Thyroid gland (tissue), 4 donors: ENCODE measurements at regions not wholly inside any gene's neighbourhood (a gene's known extent, or its start where the extent isn't known, plus 50 kb on each side); places are given as distances from the start of the nearest gene placed in this dataset.

Experiments
- POLR2A ChIP-seq, 2 donors: fragments of 450-650 bp; IDR thresholded peaks; one replicate each; pipeline ENCODE4 v1.6.1; 2017; ENCODE audit warnings: antibody characterized with exemption in 2 of 2, mild to moderate bottlenecking in 2 of 2, moderate library complexity in 1 of 2
- TF ChIP-seq, protein P1 (sequence below), 6 experiments: fragments of 200-600 bp in 3 of 6; fragments of 450-650 bp in 3 of 6; sonication (generic) in 3 of 6; IDR thresholded peaks; one replicate each; pipeline ENCODE4 v1.5.1; 2016 to 2019; ENCODE audit warnings: antibody characterized with exemption in 6 of 6, mild to moderate bottlenecking in 2 of 6, inconsistent platforms in 1 of 6, moderate library complexity in 1 of 6

DNA sequence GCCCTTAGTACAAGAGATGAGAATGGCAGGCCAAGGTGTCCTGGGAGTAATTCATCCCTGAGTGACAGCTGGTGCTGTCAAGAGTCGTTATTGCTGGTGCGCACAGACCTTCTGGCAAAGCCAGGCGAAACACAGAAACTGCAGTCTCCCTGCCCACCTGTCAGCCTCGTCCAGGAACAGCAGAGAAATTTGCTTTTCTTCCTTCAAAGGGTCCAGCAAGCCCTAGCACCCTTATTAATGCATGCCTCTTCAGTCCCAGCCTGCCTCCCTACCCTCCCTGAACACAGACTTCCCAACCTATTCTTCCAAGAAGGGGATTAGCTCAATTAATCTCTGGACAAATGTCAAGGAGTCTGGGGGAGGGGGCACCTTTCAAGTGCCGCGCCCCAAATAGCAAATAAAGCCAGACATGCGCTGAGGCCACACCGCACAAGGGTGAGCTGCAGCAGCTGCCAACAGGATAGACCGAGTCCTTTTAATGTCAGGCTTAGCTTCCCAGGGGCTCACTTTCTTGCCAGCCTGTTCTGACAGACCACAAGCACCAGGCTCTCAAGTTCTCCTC, 250.7 kb upstream of the RASGEF1B start:
- TF ChIP-seq, protein P1, sequence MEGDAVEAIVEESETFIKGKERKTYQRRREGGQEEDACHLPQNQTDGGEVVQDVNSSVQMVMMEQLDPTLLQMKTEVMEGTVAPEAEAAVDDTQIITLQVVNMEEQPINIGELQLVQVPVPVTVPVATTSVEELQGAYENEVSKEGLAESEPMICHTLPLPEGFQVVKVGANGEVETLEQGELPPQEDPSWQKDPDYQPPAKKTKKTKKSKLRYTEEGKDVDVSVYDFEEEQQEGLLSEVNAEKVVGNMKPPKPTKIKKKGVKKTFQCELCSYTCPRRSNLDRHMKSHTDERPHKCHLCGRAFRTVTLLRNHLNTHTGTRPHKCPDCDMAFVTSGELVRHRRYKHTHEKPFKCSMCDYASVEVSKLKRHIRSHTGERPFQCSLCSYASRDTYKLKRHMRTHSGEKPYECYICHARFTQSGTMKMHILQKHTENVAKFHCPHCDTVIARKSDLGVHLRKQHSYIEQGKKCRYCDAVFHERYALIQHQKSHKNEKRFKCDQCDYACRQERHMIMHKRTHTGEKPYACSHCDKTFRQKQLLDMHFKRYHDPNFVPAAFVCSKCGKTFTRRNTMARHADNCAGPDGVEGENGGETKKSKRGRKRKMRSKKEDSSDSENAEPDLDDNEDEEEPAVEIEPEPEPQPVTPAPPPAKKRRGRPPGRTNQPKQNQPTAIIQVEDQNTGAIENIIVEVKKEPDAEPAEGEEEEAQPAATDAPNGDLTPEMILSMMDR (IDR thresholded peaks at IDR 0.05), result no peak
- TF ChIP-seq POLR2A (IDR thresholded peaks at IDR 0.05), result no peak
